Fibroblast of villous mesenchyme (primary cell): ENCODE measurements at regions not wholly inside any gene's neighbourhood (a gene's known extent, or its start where the extent isn't known, plus 50 kb on each side); places are given as distances from the start of the nearest gene placed in this dataset.

ENCODE experiments used
- DNase-seq: peaks from one replicate; pipeline ENCODE4 v3.0.0-alpha.2; 2010; ENCODE audit warnings: low read depth
- H3K4me3 ChIP-seq: 2 replicates; pipeline ENCODE4 v1.5.1; 2011; ENCODE audit warnings: low read depth, mild to moderate bottlenecking, low read length
- TF ChIP-seq, protein P1 (sequence below): IDR thresholded peaks from 2 replicates; pipeline ENCODE4 v1.5.1; 2012; ENCODE audit warnings: low read depth, mild to moderate bottlenecking, low read length; ENCODE audit not compliant: insufficient read depth

DNA sequence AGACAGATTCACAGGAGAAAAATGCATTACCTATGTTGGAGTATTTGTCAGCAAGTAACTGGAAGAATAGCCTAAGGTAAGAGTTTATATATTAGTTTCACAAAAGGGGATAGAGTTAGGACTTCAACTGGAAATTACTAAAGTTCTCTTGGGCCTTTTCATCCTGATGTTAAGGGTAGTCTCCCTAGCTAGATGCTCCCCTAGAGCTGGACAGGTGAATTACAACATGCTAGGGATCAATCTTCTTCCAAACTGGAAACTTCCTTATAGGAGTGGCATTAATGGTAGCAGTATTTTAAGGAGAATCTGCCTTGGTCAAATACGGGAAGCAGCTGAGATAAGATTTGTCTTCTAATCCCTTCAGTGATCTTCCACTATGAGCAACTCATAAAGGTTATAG is 632.8 kb upstream of the RAG2 start:
- no peak for DNase-seq
- no peak overlapping the region for H3K4me3 ChIP-seq

DNA sequence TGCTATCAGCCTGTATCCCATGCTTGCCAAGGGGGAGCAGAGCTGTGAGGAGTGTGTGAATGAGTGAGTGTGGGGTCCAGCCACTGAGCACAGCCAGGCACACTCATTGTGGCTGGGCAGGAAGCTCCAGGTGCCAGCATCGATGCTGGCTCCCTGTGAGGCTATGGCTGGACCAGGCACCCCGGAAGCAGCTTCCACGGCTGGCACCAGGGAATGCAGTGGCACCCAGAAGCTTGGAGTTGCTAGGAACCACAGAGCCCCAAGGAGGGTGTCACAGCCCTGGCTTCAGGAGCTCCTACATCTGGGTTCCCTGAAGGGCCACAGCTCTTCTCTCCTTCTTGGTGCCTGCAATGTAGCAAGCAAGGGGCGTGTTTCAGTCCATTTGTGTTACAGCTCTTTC is 625.9 kb upstream of the RAG2 start:
- H3K4me3 ChIP-seq: no peak overlapping the region

More for the DNA sequence above, 632.8 kb upstream of the RAG2 start:
- TF ChIP-seq, protein P1, sequence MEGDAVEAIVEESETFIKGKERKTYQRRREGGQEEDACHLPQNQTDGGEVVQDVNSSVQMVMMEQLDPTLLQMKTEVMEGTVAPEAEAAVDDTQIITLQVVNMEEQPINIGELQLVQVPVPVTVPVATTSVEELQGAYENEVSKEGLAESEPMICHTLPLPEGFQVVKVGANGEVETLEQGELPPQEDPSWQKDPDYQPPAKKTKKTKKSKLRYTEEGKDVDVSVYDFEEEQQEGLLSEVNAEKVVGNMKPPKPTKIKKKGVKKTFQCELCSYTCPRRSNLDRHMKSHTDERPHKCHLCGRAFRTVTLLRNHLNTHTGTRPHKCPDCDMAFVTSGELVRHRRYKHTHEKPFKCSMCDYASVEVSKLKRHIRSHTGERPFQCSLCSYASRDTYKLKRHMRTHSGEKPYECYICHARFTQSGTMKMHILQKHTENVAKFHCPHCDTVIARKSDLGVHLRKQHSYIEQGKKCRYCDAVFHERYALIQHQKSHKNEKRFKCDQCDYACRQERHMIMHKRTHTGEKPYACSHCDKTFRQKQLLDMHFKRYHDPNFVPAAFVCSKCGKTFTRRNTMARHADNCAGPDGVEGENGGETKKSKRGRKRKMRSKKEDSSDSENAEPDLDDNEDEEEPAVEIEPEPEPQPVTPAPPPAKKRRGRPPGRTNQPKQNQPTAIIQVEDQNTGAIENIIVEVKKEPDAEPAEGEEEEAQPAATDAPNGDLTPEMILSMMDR: no peak

DNA sequence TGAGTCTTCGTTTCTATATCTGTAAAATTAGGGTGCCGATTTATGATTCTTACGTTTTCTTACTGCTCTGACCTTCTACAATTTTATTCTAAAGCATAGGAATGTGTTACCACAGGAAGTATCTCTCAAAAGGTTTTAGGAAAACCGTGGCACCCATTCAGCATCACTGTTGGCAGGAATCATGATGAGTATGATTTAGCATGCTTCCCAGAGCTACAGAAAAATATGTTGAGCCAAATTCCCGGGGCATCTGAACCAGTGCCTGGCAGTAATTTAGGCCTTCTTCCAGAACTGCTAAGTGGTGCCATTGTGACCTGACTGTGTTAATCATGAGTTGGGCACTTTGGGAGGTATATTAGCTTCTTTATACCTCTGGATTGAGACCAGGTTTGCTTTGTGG is 605.0 kb upstream of the RAG2 start:
- no peak for DNase-seq
- no peak overlapping the region for H3K4me3 ChIP-seq
- TF ChIP-seq, protein P1: no peak

More for the DNA sequence above, 625.9 kb upstream of the RAG2 start:
- no peak for DNase-seq
- TF ChIP-seq, protein P1: no peak

DNA sequence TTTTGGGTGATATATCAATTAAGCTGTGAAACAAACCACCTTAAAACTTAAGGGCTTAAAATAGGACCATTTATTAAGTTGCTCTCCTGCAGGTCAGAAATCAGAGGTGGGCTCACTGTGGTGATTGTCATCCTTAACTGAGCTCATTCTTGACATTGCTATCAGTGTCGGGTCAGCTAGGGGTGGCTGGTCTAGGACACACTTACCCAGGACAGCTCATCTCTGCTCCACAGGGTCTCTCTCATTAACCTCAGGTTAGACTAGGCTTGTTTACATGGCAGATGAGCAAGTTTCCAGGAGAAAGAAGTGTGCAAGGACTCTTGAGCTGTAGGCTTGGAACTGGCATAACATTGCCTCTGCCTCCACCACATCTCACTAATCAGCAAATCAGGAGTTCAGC is 601.0 kb upstream of the RAG2 start:
- no peak overlapping the region for H3K4me3 ChIP-seq
- no peak for DNase-seq

DNA sequence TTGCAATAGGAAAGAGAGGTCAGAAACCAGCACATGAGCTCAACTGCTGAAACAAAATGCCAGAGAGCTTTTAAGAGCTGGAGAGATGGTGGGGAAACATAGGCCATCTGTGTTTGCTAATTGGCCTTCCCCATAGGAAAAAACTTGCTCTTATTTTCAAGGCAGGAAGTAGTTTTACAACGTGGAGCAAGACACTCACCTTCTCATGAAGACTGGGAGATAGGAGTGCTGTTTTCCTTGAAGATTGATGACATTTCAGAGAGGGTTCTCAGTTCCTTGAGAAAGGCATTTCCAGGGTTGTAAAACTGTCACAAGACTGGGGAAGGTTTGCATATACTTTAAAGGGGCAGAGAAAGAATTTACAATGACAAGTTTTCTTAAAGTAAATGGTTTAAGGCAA is 586.3 kb upstream of the RAG2 start:
- DNase-seq: no peak
- H3K4me3 ChIP-seq: no peak overlapping the region
- TF ChIP-seq, protein P1: no peak

More for the DNA sequence above, 601.0 kb upstream of the RAG2 start:
- TF ChIP-seq, protein P1: no peak

DNA sequence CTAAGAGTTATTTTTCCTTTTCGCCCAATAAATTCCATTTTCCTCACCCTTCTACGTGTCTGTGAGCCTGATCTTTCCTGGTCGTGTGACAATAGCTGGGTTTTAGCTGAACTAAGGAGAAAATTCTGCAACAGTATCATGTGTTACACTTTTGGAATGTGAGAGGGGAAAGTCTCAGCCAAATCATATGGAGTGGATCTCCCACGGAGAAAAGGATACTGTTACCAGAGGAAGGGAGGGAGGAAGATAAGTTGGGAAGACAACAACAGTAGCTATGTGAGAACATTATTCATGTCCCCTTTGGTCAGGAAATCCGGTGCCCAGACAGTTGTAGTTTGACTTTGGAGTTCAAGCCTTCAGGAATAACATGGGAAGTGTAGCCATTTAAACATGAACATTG is 584.0 kb upstream of the RAG2 start:
- no peak for DNase-seq
- no peak overlapping the region for H3K4me3 ChIP-seq
- TF ChIP-seq, protein P1: no peak

DNA sequence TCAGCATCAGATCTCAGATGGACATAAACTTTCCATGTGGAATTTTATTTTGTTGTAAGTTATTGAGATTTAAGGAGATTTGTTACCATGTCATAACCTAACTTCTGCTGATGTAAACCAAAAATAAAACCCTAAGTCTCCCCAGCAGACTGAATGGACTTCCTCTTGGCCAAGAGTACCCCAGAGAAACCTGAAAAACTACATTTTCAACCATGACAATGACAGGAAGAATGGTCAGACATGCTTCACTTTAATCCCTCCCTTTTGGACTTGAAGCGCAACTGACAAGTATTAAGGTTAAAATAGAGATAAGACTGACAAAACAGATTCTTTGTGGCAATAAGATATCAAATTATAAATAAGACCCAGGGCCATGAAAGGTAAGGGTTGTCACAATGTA is 579.7 kb upstream of the RAG2 start:
- TF ChIP-seq, protein P1: no peak
- no peak for DNase-seq
- no peak overlapping the region for H3K4me3 ChIP-seq
